K562 (cell line): ENCODE measurements at regions not wholly inside any gene's neighbourhood (a gene's known extent, or its start where the extent isn't known, plus 50 kb on each side); places are given as distances from the start of the nearest gene placed in this dataset.

Source experiments
- ATAC-seq: fragments of 200-7000 bp; cut with Tn5 transposase; 3 replicates; pipeline ENCODE4 v1.9.1; 2020; ENCODE audit warnings: moderate library complexity
- BruUV-seq: library from RNA; stranded (reverse); fragments of 400-500 nt; replicated peaks from 2 replicates; lab custom pipeline; 2021; lab: Mats Ljungman, UMichigan
- CTCF ChIA-PET: fragments of 300-600 bp; formaldehyde crosslinking; extraction: SDS; loops from one replicate; lab custom pipeline; 2021; ENCODE audit warnings: low intra/inter-chr PET ratio; lab: Yijun Ruan, JAX
- POLR2A ChIA-PET: fragments of 300-600, 350-650 bp; sonication (Branson Sonifier 250); formaldehyde crosslinking; extraction: SDS; loops from one replicate; lab custom pipeline; 2021; ENCODE audit warnings: antibody characterized with exemption, inconsistent platforms; lab: Yijun Ruan, JAX
- DNase-seq, 4 experiments: peaks; one replicate each; pipeline versions ENCODE4 v3.0.0 to v3.0.0-alpha.2; 2011 to 2018; ENCODE audit warnings: low spot score in 3 of 4, mixed read lengths in 3 of 4; ENCODE audit errors: extremely low read depth in 1 of 4
- FAIRE-seq: peaks from 2 replicates; lab custom pipeline; 2011; peaks lifted over from hg19 to GRCh38; lab: Jason Lieb, UNC
- H2AFZ ChIP-seq: 2 replicates; pipeline ENCODE4 v1.6.0; 2011; ENCODE audit warnings: low read depth, low read length, control low read depth, inconsistent platforms
- H3K27ac ChIP-seq: fragments of 200-600 bp; 3 replicates; pipeline ENCODE4 v1.8.0; 2011; ENCODE audit warnings: low read depth, mild to moderate bottlenecking, control low read depth, inconsistent platforms, low read length, moderate library complexity, mixed read lengths; ENCODE audit errors: extremely low read depth
- H3K27me3 ChIP-seq, 2 experiments: fragments of 300-600 bp in 1 of 2; 2 replicates in 1 of 2; 3 replicates in 1 of 2; pipeline versions ENCODE4 v1.6.0 to v1.8.0; 2011; ENCODE audit warnings: inconsistent platforms in 2 of 2, low read length in 2 of 2, mild to moderate bottlenecking in 1 of 2, mixed read lengths in 1 of 2, moderate library complexity in 1 of 2; ENCODE audit not compliant: control insufficient read depth in 2 of 2, insufficient read depth in 2 of 2
- H3K36me3 ChIP-seq: fragments of 300-600 bp; 3 replicates; pipeline ENCODE4 v1.8.0; 2011; ENCODE audit warnings: mild to moderate bottlenecking, low read length, inconsistent platforms; ENCODE audit not compliant: control insufficient read depth, insufficient read depth
- H3K4me1 ChIP-seq, 2 experiments: fragments of 200-600 bp in 1 of 2; replicated peaks in 1 of 2; 2 replicates in 1 of 2; 3 replicates in 1 of 2; pipeline versions ENCODE4 v1.5.1 to v1.8.0; 2011; ENCODE audit warnings: inconsistent platforms in 2 of 2, low read length in 2 of 2, mild to moderate bottlenecking in 1 of 2, mixed read lengths in 1 of 2, moderate library complexity in 1 of 2; ENCODE audit not compliant: control insufficient read depth in 2 of 2, insufficient read depth in 2 of 2
- H3K4me2 ChIP-seq: 2 replicates; pipeline ENCODE4 v1.6.1; 2011; ENCODE audit warnings: low read length, control low read depth, inconsistent platforms, mixed read lengths; ENCODE audit not compliant: insufficient read depth
- H3K4me3 ChIP-seq: fragments of 200-600 bp; sonication (generic), shearing (Covaris generic); 2 replicates; pipeline ENCODE4 v1.5.1; 2016; ENCODE audit warnings: control low read depth, inconsistent platforms
- H3K79me2 ChIP-seq: fragments of 200-600 bp; 3 replicates; pipeline ENCODE4 v1.8.0; 2011; ENCODE audit warnings: low read length, inconsistent platforms; ENCODE audit not compliant: control insufficient read depth, insufficient read depth
- H3K9ac ChIP-seq, 2 experiments: 2 replicates each; pipeline versions ENCODE4 v1.6.0 to v1.6.1; 2011; ENCODE audit warnings: low read depth in 2 of 2, low read length in 2 of 2, control low read depth in 1 of 2, inconsistent platforms in 1 of 2, mild to moderate bottlenecking in 1 of 2, mixed read lengths in 1 of 2; ENCODE audit not compliant: insufficient read depth in 1 of 2
- H3K9me1 ChIP-seq: one replicate; pipeline ENCODE4 v1.6.0; 2011; ENCODE audit warnings: inconsistent platforms, mild to moderate bottlenecking, low read length, moderate library complexity; ENCODE audit not compliant: control insufficient read depth, insufficient read depth
- H3K9me3 ChIP-seq: replicated peaks from 2 replicates; pipeline ENCODE4 v1.5.1; 2011; ENCODE audit warnings: low read depth, low read length, inconsistent platforms; ENCODE audit not compliant: control insufficient read depth, insufficient read depth
- H4K20me1 ChIP-seq: replicated peaks from 2 replicates; pipeline ENCODE4 v1.6.1; 2011; ENCODE audit warnings: low read length, inconsistent platforms, mixed read lengths; ENCODE audit not compliant: control insufficient read depth, insufficient read depth
- ATF4 ChIP-seq: fragments of 450-650 bp; formaldehyde crosslinking; IDR thresholded peaks from 2 replicates; pipeline ENCODE4 v1.4.0; 2022; ENCODE audit warnings: mild to moderate bottlenecking, moderate library complexity
- CBX5 ChIP-seq: IDR thresholded peaks from 2 replicates; pipeline ENCODE4 v1.6.1; 2014; ENCODE audit warnings: low read depth, borderline replicate concordance
- DMBX1 ChIP-seq: fragments of 250-450 bp; sonication (Bioruptor Pico); IDR thresholded peaks from 2 replicates; pipeline ENCODE4 v1.8.0; 2022; ENCODE audit warnings: inconsistent platforms, mild to moderate bottlenecking, moderate library complexity, borderline replicate concordance
- E4F1 ChIP-seq: fragments of 250-450 bp; sonication (Bioruptor Pico); IDR thresholded peaks from 2 replicates; pipeline ENCODE4 v1.5.0; 2021; ENCODE audit warnings: mild to moderate bottlenecking, borderline replicate concordance
- HDAC8 ChIP-seq: fragments of 450-650 bp; IDR thresholded peaks from 2 replicates; pipeline ENCODE4 v1.6.1; 2016; ENCODE audit warnings: mild to moderate bottlenecking, missing genetic modification characterization, moderate library complexity, missing compliant biosample characterization
- MAZ ChIP-seq, 2 experiments: fragments of 450-650 bp in 1 of 2; sonication (generic) in 1 of 2; formaldehyde crosslinking; IDR thresholded peaks in 1 of 2; conservative IDR thresholded peaks in 1 of 2; 2 replicates each; pipeline versions ENCODE4 v1.4.0 to v1.5.0; 2020; ENCODE audit warnings: mild to moderate bottlenecking in 1 of 2, missing genetic modification reagents in 1 of 2
- MCM3 ChIP-seq: fragments of 450-650 bp; IDR thresholded peaks from 2 replicates; pipeline ENCODE4 v1.6.1; 2016
- NCOA2 ChIP-seq, 2 experiments: fragments of 450-650 bp; IDR thresholded peaks; 2 replicates each; pipeline ENCODE4 v1.6.1; 2018; ENCODE audit warnings: mild to moderate bottlenecking in 2 of 2, moderate library complexity in 1 of 2; ENCODE audit not compliant: partially characterized antibody in 2 of 2
- PHB2 ChIP-seq: fragments of 450-650 bp; IDR thresholded peaks from 2 replicates; pipeline ENCODE4 v1.6.1; 2017; ENCODE audit warnings: low read depth
- PKNOX1 ChIP-seq: fragments of 450-650 bp; IDR thresholded peaks from 2 replicates; pipeline ENCODE4 v1.6.1; 2016
- RBM17 ChIP-seq: fragments of 200-400 bp; formaldehyde crosslinking; IDR thresholded peaks from 2 replicates; pipeline ENCODE4 v1.6.1; 2017; ENCODE audit warnings: low read depth, mild to moderate bottlenecking, low read length, borderline replicate concordance
- ZNF354B ChIP-seq: fragments of 250-450 bp; sonication (Bioruptor Pico); IDR thresholded peaks from 2 replicates; pipeline ENCODE4 v1.4.0; 2020
- WGBS: fragments of 100-300 bp; shearing (Covaris generic); methylation state at CpG from one replicate; pipeline ENCODE4 v1.1.6; 2016; ENCODE audit warnings: low coverage, mixed read lengths; ENCODE audit not compliant: insufficient coverage; ENCODE audit errors: missing lambda C conversion rate; 5-methylcytosine and 5-hydroxymethylcytosine counted together
- in situ Hi-C: fragments of 300-500 bp; cut with MboI; formaldehyde crosslinking; loops from 4 replicates; pipeline ENCODE4 v1.15.0; 2018; ENCODE audit warnings: inconsistent platforms, mixed read lengths
- intact Hi-C: fragments of 100-400 bp; cut with micrococcal nuclease; formaldehyde crosslinking; loops from 2 replicates; pipeline ENCODE4 v1.14.2; 2022

DNA sequence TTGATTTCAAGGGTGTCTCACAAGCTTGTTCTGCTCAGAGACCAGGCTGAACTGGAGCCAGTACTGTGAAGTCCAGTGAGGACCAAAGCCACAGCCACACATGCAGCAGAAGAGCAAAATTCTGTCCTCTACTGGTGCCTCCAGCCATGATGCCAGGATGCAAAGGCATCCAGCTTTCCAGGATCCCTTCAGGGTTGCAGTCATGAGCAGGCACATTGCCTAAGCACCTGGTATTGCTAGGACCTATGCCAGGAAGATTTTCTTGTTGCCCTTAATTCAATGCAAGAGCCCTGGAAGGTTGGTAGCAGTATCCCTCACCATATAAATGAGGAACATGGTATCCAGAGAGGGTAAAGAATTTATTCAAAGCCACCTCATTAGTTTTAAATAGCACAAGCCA, 78.9 kb upstream of the CYRIA start (continued):
- TF ChIP-seq NCOA2 (IDR thresholded peaks at IDR 0.05; ENCODE audit: partially characterized antibody in 2 of 2) (no peak), MCM3 (no peak), ATF4 (CRISPR knock-in tag) (no peak), HDAC8 (tag) (no peak), CBX5 (no peak), PKNOX1 (no peak), ZNF354B (CRISPR knock-in tag) (no peak), RBM17 (no peak)

GRCh38 chr2:16742026-16742425, 76.4 kb upstream of the CYRIA start:
- Histone ChIP-seq H3K4me3 (no peak overlapping the region), H4K20me1 (no peaks in the 10 kb centered on the region), H3K4me2 (no peak overlapping the region), H3K9ac (no peak overlapping the region), H2AFZ (no peak overlapping the region), H3K27me3 (no peaks in the 10 kb centered on the region), H3K79me2 (no peaks in the 10 kb centered on the region), H3K9me1 (no peaks in the 10 kb centered on the region), H3K36me3 (no peaks in the 10 kb centered on the region)
- FAIRE-seq = no peak
- POLR2A ChIA-PET = no interaction called here
- in situ Hi-C loops (no loop called here), intact Hi-C loops (no loop called here)
- ATAC-seq = no peak
- CTCF ChIA-PET = no interaction called here
- TF ChIP-seq PHB2 (no peak), DMBX1 (CRISPR knock-in tag) (no peak), MAZ (CRISPR knock-in tag; conservative IDR thresholded peaks at IDR 0.05 in 1 of 2, IDR thresholded peaks at IDR 0.05 in 1 of 2) (no peak), E4F1 (no peak)
- TF ChIP-seq, all 486 proteins: peak for 0
- Histone ChIP-seq H3K27ac (no peak overlapping the region), H3K4me1 (peaks cover 10 to 24% of the 10 kb centered on the region in 2 experiments), H3K9me3 (no peaks in the 10 kb centered on the region)
- DNase-seq = no peak
- WGBS = 6% methylated on average over 1 of the region's 1 CpG
- no TSS peak for BruUV-seq
